GM23338 (cell line): ENCODE measurements at regions not wholly inside any gene's neighbourhood (a gene's known extent, or its start where the extent isn't known, plus 50 kb on each side); places are given as distances from the start of the nearest gene placed in this dataset.

ENCODE experiments used
- ATAC-seq: fragments of 200-7000 bp; cut with Tn5 transposase; 3 replicates; pipeline ENCODE4 v1.9.1; 2020
- DNase-seq: peaks from one replicate; pipeline ENCODE4 v3.0.0-alpha.2; 2015; ENCODE audit warnings: low spot score
- H2AFZ ChIP-seq: fragments of 200-600 bp; sonication (generic); 2 replicates; pipeline ENCODE4 v1.8.0; 2016; ENCODE audit warnings: antibody characterized with exemption, mild to moderate bottlenecking, moderate library complexity
- H3F3A ChIP-seq: fragments of 200-600 bp; sonication (generic); replicated peaks from 2 replicates; pipeline ENCODE4 v1.8.0; 2017; ENCODE audit warnings: antibody characterized with exemption, mixed run types, low read depth
- H3K27ac ChIP-seq: fragments of 200-600 bp; sonication (generic); 2 replicates; pipeline ENCODE4 v1.6.1; 2016; ENCODE audit warnings: low read depth
- H3K27me3 ChIP-seq: fragments of 200-600 bp; sonication (generic); 2 replicates; pipeline ENCODE4 v1.8.0; 2016; ENCODE audit warnings: mild to moderate bottlenecking, mixed run types, moderate library complexity; ENCODE audit not compliant: insufficient read depth
- H3K36me3 ChIP-seq: fragments of 200-600 bp; sonication (generic); 2 replicates; pipeline ENCODE4 v1.8.0; 2016; ENCODE audit warnings: mild to moderate bottlenecking; ENCODE audit not compliant: insufficient read depth
- H3K4me1 ChIP-seq: fragments of 200-600 bp; sonication (generic); 2 replicates; pipeline ENCODE4 v1.8.0; 2016; ENCODE audit warnings: mild to moderate bottlenecking, moderate library complexity; ENCODE audit not compliant: insufficient read depth
- H3K4me2 ChIP-seq: fragments of 200-600 bp; sonication (generic); 2 replicates; pipeline ENCODE4 v1.7.1; 2017; ENCODE audit warnings: mixed run types
- H3K4me3 ChIP-seq: fragments of 200-600 bp; sonication (generic); 2 replicates; pipeline ENCODE4 v1.6.1; 2016; ENCODE audit warnings: mixed run types
- H3K79me2 ChIP-seq: fragments of 200-600 bp; sonication (generic); replicated peaks from 2 replicates; pipeline ENCODE4 v1.8.0; 2017; ENCODE audit warnings: mild to moderate bottlenecking; ENCODE audit not compliant: insufficient read depth
- H3K9me2 ChIP-seq: fragments of 200-600 bp; sonication (generic); 2 replicates; pipeline ENCODE4 v1.8.0; 2017; ENCODE audit not compliant: insufficient read depth
- H4K20me1 ChIP-seq: fragments of 200-600 bp; sonication (generic); replicated peaks from 2 replicates; pipeline ENCODE4 v1.8.0; 2017; ENCODE audit warnings: mild to moderate bottlenecking; ENCODE audit not compliant: insufficient read depth
- H3K27ac Mint-ChIP-seq: 2 replicates; pipeline ENCODE4 v1.8.0; 2020; ENCODE audit warnings: inconsistent platforms, mild to moderate bottlenecking, moderate library complexity, mixed read lengths
- H3K27me3 Mint-ChIP-seq: 3 replicates; pipeline ENCODE4 v1.8.0; 2022; ENCODE audit warnings: low read depth, mild to moderate bottlenecking, moderate library complexity, mixed read lengths, inconsistent platforms; ENCODE audit not compliant: insufficient read depth, poor library complexity
- H3K36me3 Mint-ChIP-seq: 3 replicates; pipeline ENCODE4 v1.8.0; 2021; ENCODE audit warnings: low read depth, mild to moderate bottlenecking, inconsistent platforms, moderate library complexity, mixed read lengths
- H3K4me1 Mint-ChIP-seq: 3 replicates; pipeline ENCODE4 v1.8.0; 2020; ENCODE audit warnings: mild to moderate bottlenecking, inconsistent platforms, mixed read lengths
- H3K4me3 Mint-ChIP-seq: 3 replicates; pipeline ENCODE4 v1.8.0; 2021; ENCODE audit warnings: moderate library complexity, mild to moderate bottlenecking, inconsistent platforms, mixed read lengths
- H3K9me3 Mint-ChIP-seq: 3 replicates; pipeline ENCODE4 v1.8.0; 2020; ENCODE audit warnings: moderate library complexity, mild to moderate bottlenecking, inconsistent platforms, mixed read lengths
- CREB1 ChIP-seq: fragments of 250-450 bp; sonication (Bioruptor Pico); IDR thresholded peaks from 2 replicates; pipeline ENCODE4 v1.5.0; 2020; ENCODE audit warnings: low read depth, mild to moderate bottlenecking, moderate library complexity
- EZH2 ChIP-seq: fragments of 200-600 bp; sonication (generic); IDR thresholded peaks from one replicate; pipeline ENCODE4 v1.8.0; 2017; ENCODE audit warnings: antibody characterized with exemption, mild to moderate bottlenecking, low read depth; ENCODE audit not compliant: unreplicated experiment
- EZH2phosphoT487 ChIP-seq: fragments of 200-600 bp; sonication (generic); IDR thresholded peaks from one replicate; pipeline ENCODE4 v1.8.1; 2018; ENCODE audit warnings: antibody characterized with exemption; ENCODE audit not compliant: unreplicated experiment
- NANOG ChIP-seq: IDR thresholded peaks from 2 replicates; pipeline ENCODE4 v1.6.1; 2016; ENCODE audit warnings: antibody characterized with exemption, borderline replicate concordance
- STAT1 ChIP-seq: IDR thresholded peaks from one replicate; pipeline ENCODE4 v1.6.1; 2016; ENCODE audit warnings: antibody characterized with exemption; ENCODE audit not compliant: unreplicated experiment
- TF ChIP-seq, protein P1 (sequence below), 2 experiments: fragments of 200-600 bp in 1 of 2; sonication (generic) in 1 of 2; conservative IDR thresholded peaks; 2 replicates each; pipeline versions ENCODE4 v1.5.1 to v1.6.1; 2016 to 2017; ENCODE audit warnings: antibody characterized with exemption in 2 of 2, low read depth in 2 of 2, mild to moderate bottlenecking in 2 of 2, moderate library complexity in 1 of 2
- TF ChIP-seq, protein P2 (sequence below): fragments of 250-450 bp; sonication (Bioruptor Pico); IDR thresholded peaks from 2 replicates; pipeline ENCODE4 v1.5.0; 2020; ENCODE audit warnings: mild to moderate bottlenecking, moderate library complexity
- TF ChIP-seq, protein P3 (sequence below): IDR thresholded peaks from 2 replicates; pipeline ENCODE4 v1.6.1; 2016; ENCODE audit warnings: antibody characterized with exemption
- TF ChIP-seq, protein P4 (sequence below): IDR thresholded peaks from one replicate; pipeline ENCODE4 v1.6.1; 2018; ENCODE audit warnings: antibody characterized with exemption; ENCODE audit not compliant: unreplicated experiment

DNA sequence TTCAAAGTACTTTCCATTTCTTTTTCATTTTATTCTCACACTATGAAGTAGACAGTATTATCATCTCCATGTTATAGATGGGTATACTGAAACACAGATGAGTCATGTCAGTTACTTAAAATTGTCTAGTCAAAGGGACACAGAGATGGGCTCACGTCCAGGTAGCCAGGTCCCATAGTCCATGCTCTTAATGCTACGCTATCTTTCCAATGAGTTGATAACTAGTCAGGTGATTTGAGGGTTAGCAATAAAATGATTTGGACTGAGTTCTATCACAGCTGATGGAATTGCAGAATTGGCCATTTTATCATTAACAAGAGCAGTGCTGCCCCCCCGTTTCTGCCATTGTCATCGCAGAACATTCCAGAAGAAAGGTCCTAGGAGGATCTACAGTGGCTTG lies 318.9 kb downstream of the DLEU7 start:
- Histone ChIP-seq H3K4me1 (peaks cover 6% of the 10 kb centered on the region; the same call in 1 of the 2 replicates), H3F3A (no peaks in the 10 kb centered on the region), H4K20me1 (no peaks in the 10 kb centered on the region), H3K4me2 (no peak overlapping the region), H3K27me3 (no peaks in the 10 kb centered on the region), H3K36me3 (no peaks in the 10 kb centered on the region), H2AFZ (no peak overlapping the region), H3K79me2 (no peaks in the 10 kb centered on the region), H3K4me3 (no peak overlapping the region), H3K27ac (no peak overlapping the region), H3K9me2 (peaks cover 6% of the 10 kb centered on the region; the same call in 1 of the 2 replicates)
- Mint-ChIP-seq H3K27me3 (peaks cover 12% of the 10 kb centered on the region), H3K4me1 (peaks cover 38% of the 10 kb centered on the region), H3K36me3 (no peaks in the 10 kb centered on the region), H3K27ac (no peak overlapping the region), H3K9me3 (no peaks in the 10 kb centered on the region), H3K4me3 (no peak overlapping the region)
- ATAC-seq (no peak), DNase-seq (no peak)
- TF ChIP-seq, protein P1, sequence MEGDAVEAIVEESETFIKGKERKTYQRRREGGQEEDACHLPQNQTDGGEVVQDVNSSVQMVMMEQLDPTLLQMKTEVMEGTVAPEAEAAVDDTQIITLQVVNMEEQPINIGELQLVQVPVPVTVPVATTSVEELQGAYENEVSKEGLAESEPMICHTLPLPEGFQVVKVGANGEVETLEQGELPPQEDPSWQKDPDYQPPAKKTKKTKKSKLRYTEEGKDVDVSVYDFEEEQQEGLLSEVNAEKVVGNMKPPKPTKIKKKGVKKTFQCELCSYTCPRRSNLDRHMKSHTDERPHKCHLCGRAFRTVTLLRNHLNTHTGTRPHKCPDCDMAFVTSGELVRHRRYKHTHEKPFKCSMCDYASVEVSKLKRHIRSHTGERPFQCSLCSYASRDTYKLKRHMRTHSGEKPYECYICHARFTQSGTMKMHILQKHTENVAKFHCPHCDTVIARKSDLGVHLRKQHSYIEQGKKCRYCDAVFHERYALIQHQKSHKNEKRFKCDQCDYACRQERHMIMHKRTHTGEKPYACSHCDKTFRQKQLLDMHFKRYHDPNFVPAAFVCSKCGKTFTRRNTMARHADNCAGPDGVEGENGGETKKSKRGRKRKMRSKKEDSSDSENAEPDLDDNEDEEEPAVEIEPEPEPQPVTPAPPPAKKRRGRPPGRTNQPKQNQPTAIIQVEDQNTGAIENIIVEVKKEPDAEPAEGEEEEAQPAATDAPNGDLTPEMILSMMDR (conservative IDR thresholded peaks at IDR 0.05; ENCODE audit: low read depth in 2 of 2), result 0 out of 4 replicates have a peak, but pooled peaks of 1 of the 2 experiments have one; percentile 2
- TF ChIP-seq NANOG, result no peak

DNA sequence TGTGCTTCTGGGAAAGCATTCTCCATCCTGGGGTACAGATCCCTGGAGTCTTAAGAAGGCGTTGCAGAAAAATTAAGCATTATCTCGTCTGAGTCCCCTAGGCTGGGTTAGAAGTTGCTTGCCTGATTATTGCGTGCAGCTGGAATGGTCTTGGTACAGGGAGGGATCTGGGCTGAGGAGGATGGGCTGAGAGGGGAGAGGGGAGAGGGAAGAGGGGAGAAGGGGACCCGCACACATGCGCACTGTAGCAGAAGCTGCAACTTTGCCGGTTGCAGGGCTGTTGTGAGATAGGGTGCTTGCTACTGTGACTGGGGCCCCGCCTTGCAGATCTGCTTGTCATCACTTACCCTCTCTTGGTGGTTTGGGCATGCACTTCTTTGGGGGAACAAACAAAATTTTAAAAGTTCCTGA lies 316.8 kb downstream of the DLEU7 start:
- no peaks in the 10 kb centered on the region for H4K20me1 ChIP-seq
- H3K4me1 ChIP-seq, result peaks cover 4% of the 10 kb centered on the region; the same call in 1 of the 2 replicates
- H3K9me2 ChIP-seq, result peaks cover 6% of the 10 kb centered on the region; the same call in 1 of the 2 replicates
- Mint-ChIP-seq H3K4me3 (no peak overlapping the region), H3K36me3 (no peaks in the 10 kb centered on the region), H3K9me3 (no peaks in the 10 kb centered on the region), H3K27me3 (peaks cover 14% of the 10 kb centered on the region), H3K27ac (no peak overlapping the region), H3K4me1 (peaks cover 36% of the 10 kb centered on the region)
- no peaks in the 10 kb centered on the region for H3F3A ChIP-seq
- DNase-seq (no peak), ATAC-seq (peak; percentile 47; the same call in 2 of the 3 replicates)
- no peak overlapping the region for H2AFZ ChIP-seq
- no peaks in the 10 kb centered on the region for H3K36me3 ChIP-seq
- no peak overlapping the region for H3K4me2 ChIP-seq
- no peak overlapping the region for H3K4me3 ChIP-seq
- H3K27me3 ChIP-seq, result no peaks in the 10 kb centered on the region
- H3K27ac ChIP-seq, result no peak overlapping the region
- H3K79me2 ChIP-seq, result no peaks in the 10 kb centered on the region
- no peak for TF ChIP-seq EZH2
- no peak for TF ChIP-seq STAT1
- TF ChIP-seq, protein P2, sequence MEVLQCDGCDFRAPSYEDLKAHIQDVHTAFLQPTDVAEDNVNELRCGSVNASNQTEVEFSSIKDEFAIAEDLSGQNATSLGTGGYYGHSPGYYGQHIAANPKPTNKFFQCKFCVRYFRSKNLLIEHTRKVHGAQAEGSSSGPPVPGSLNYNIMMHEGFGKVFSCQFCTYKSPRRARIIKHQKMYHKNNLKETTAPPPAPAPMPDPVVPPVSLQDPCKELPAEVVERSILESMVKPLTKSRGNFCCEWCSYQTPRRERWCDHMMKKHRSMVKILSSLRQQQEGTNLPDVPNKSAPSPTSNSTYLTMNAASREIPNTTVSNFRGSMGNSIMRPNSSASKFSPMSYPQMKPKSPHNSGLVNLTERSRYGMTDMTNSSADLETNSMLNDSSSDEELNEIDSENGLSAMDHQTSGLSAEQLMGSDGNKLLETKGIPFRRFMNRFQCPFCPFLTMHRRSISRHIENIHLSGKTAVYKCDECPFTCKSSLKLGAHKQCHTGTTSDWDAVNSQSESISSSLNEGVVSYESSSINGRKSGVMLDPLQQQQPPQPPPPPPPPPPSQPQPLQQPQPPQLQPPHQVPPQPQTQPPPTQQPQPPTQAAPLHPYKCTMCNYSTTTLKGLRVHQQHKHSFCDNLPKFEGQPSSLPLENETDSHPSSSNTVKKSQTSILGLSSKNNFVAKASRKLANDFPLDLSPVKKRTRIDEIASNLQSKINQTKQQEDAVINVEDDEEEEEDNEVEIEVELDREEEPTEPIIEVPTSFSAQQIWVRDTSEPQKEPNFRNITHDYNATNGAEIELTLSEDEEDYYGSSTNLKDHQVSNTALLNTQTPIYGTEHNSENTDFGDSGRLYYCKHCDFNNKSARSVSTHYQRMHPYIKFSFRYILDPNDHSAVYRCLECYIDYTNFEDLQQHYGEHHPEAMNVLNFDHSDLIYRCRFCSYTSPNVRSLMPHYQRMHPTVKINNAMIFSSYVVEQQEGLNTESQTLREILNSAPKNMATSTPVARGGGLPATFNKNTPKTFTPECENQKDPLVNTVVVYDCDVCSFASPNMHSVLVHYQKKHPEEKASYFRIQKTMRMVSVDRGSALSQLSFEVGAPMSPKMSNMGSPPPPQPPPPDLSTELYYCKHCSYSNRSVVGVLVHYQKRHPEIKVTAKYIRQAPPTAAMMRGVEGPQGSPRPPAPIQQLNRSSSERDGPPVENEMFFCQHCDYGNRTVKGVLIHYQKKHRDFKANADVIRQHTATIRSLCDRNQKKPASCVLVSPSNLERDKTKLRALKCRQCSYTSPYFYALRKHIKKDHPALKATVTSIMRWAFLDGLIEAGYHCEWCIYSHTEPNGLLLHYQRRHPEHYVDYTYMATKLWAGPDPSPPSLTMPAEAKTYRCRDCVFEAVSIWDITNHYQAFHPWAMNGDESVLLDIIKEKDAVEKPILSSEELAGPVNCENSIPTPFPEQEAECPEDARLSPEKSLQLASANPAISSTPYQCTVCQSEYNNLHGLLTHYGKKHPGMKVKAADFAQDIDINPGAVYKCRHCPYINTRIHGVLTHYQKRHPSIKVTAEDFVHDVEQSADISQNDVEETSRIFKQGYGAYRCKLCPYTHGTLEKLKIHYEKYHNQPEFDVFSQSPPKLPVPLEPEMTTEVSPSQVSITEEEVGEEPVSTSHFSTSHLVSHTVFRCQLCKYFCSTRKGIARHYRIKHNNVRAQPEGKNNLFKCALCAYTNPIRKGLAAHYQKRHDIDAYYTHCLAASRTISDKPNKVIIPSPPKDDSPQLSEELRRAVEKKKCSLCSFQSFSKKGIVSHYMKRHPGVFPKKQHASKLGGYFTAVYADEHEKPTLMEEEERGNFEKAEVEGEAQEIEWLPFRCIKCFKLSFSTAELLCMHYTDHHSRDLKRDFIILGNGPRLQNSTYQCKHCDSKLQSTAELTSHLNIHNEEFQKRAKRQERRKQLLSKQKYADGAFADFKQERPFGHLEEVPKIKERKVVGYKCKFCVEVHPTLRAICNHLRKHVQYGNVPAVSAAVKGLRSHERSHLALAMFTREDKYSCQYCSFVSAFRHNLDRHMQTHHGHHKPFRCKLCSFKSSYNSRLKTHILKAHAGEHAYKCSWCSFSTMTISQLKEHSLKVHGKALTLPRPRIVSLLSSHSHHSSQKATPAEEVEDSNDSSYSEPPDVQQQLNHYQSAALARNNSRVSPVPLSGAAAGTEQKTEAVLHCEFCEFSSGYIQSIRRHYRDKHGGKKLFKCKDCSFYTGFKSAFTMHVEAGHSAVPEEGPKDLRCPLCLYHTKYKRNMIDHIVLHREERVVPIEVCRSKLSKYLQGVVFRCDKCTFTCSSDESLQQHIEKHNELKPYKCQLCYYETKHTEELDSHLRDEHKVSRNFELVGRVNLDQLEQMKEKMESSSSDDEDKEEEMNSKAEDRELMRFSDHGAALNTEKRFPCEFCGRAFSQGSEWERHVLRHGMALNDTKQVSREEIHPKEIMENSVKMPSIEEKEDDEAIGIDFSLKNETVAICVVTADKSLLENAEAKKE (CRISPR knock-in tag), result no peak
- TF ChIP-seq, protein P3, sequence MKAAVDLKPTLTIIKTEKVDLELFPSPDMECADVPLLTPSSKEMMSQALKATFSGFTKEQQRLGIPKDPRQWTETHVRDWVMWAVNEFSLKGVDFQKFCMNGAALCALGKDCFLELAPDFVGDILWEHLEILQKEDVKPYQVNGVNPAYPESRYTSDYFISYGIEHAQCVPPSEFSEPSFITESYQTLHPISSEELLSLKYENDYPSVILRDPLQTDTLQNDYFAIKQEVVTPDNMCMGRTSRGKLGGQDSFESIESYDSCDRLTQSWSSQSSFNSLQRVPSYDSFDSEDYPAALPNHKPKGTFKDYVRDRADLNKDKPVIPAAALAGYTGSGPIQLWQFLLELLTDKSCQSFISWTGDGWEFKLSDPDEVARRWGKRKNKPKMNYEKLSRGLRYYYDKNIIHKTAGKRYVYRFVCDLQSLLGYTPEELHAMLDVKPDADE, result no peak
- no peak for TF ChIP-seq EZH2phosphoT487
- TF ChIP-seq CREB1 (CRISPR knock-in tag), result no peak
- no peak for TF ChIP-seq NANOG
- TF ChIP-seq, protein P4, sequence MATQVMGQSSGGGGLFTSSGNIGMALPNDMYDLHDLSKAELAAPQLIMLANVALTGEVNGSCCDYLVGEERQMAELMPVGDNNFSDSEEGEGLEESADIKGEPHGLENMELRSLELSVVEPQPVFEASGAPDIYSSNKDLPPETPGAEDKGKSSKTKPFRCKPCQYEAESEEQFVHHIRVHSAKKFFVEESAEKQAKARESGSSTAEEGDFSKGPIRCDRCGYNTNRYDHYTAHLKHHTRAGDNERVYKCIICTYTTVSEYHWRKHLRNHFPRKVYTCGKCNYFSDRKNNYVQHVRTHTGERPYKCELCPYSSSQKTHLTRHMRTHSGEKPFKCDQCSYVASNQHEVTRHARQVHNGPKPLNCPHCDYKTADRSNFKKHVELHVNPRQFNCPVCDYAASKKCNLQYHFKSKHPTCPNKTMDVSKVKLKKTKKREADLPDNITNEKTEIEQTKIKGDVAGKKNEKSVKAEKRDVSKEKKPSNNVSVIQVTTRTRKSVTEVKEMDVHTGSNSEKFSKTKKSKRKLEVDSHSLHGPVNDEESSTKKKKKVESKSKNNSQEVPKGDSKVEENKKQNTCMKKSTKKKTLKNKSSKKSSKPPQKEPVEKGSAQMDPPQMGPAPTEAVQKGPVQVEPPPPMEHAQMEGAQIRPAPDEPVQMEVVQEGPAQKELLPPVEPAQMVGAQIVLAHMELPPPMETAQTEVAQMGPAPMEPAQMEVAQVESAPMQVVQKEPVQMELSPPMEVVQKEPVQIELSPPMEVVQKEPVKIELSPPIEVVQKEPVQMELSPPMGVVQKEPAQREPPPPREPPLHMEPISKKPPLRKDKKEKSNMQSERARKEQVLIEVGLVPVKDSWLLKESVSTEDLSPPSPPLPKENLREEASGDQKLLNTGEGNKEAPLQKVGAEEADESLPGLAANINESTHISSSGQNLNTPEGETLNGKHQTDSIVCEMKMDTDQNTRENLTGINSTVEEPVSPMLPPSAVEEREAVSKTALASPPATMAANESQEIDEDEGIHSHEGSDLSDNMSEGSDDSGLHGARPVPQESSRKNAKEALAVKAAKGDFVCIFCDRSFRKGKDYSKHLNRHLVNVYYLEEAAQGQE, result no peak
